Colonic mucosa (tissue), 4 donors: ENCODE measurements at regions not wholly inside any gene's neighbourhood (a gene's known extent, or its start where the extent isn't known, plus 50 kb on each side); places are given as distances from the start of the nearest gene placed in this dataset.

Experiments
- DNase-seq: peaks from one replicate; pipeline ENCODE4 v3.0.0-alpha.2; 2020
- H3K27ac ChIP-seq: fragments of 200-600 bp; one replicate; pipeline ENCODE4 v1.8.0; 2021
- H3K27me3 ChIP-seq: fragments of 200-600 bp; one replicate; pipeline ENCODE4 v1.8.0; 2021
- H3K36me3 ChIP-seq: fragments of 200-600 bp; one replicate; pipeline ENCODE4 v1.8.0; 2021
- H3K4me1 ChIP-seq: fragments of 200-600 bp; one replicate; pipeline ENCODE4 v1.8.0; 2021; ENCODE audit warnings: mild to moderate bottlenecking
- H3K4me3 ChIP-seq: fragments of 200-600 bp; one replicate; pipeline ENCODE4 v1.8.0; 2021
- H3K9ac ChIP-seq, 2 donors: one replicate each; pipeline ENCODE4 v1.7.0; 2013; ENCODE audit warnings: control low read depth in 2 of 2, low read depth in 2 of 2, low read length in 2 of 2
- H3K9me3 ChIP-seq: fragments of 200-600 bp; one replicate; pipeline ENCODE4 v1.8.0; 2021
- intact Hi-C: fragments of 100-400 bp; cut with DNase I; formaldehyde crosslinking; loops from one replicate; pipeline ENCODE4 v1.14.1; 2022
- TF ChIP-seq, protein P1 (sequence below): fragments of 200-600 bp; IDR thresholded peaks from one replicate; pipeline ENCODE4 v1.8.0; 2022; ENCODE audit warnings: antibody characterized with exemption, mild to moderate bottlenecking
- donor health status: healthy.
- donor health status: DM: no; HTN: no; CAD: no.
- donor health status: DM: no; HTN: no; CAD: no.

- H3K4me3 ChIP-seq, result no peak overlapping the region
- DNase-seq, result no peak
- no peaks in the 10 kb centered on the region for H3K27me3 ChIP-seq
- no peaks in the 10 kb centered on the region for H3K36me3 ChIP-seq
- intact Hi-C loops, result no loop called here
- no peaks in the 10 kb centered on the region for H3K9me3 ChIP-seq
- TF ChIP-seq, protein P1, sequence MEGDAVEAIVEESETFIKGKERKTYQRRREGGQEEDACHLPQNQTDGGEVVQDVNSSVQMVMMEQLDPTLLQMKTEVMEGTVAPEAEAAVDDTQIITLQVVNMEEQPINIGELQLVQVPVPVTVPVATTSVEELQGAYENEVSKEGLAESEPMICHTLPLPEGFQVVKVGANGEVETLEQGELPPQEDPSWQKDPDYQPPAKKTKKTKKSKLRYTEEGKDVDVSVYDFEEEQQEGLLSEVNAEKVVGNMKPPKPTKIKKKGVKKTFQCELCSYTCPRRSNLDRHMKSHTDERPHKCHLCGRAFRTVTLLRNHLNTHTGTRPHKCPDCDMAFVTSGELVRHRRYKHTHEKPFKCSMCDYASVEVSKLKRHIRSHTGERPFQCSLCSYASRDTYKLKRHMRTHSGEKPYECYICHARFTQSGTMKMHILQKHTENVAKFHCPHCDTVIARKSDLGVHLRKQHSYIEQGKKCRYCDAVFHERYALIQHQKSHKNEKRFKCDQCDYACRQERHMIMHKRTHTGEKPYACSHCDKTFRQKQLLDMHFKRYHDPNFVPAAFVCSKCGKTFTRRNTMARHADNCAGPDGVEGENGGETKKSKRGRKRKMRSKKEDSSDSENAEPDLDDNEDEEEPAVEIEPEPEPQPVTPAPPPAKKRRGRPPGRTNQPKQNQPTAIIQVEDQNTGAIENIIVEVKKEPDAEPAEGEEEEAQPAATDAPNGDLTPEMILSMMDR, result no peak
- no peak overlapping the region for H3K9ac ChIP-seq
- no peaks in the 10 kb centered on the region for H3K4me1 ChIP-seq
- H3K27ac ChIP-seq, result no peak overlapping the region
These were observed 113.0 kb upstream of the RAP1B start for GRCh38 chr12:68497702-68498101.

DNA sequence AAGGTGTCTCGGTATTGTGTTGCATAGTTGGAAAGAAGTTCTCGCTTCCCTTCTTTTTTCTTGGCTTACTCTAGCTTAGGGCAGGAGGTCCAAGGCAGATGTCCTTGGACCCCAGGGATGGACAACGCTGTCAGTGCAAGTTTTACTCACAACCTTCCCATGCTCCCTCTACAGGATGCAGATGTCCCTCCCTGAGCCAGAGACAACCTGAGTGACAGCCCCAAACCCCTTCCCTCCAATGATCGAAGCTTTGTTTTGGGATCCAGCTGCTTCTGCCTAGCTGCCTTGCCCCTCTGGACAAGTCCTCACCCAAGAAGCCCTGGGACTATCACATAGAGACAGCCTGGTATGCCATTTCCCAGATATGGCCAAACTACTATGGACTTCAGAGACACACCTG lies 112.0 kb upstream of the RAP1B start:
- Histone ChIP-seq H3K27me3 (no peaks in the 10 kb centered on the region), H3K27ac (no peak overlapping the region), H3K4me1 (no peaks in the 10 kb centered on the region), H3K36me3 (no peaks in the 10 kb centered on the region), H3K4me3 (no peak overlapping the region), H3K9ac (no peak overlapping the region), H3K9me3 (no peaks in the 10 kb centered on the region)
- TF ChIP-seq, protein P1, result no peak
- intact Hi-C loops, result no loop called here
- no peak for DNase-seq

GRCh38 chr12:68499616-68500015 lies 111.1 kb upstream of the RAP1B start:
- Histone ChIP-seq H3K9me3 (no peaks in the 10 kb centered on the region), H3K27me3 (no peaks in the 10 kb centered on the region), H3K4me3 (no peak overlapping the region), H3K4me1 (no peaks in the 10 kb centered on the region), H3K27ac (no peak overlapping the region), H3K36me3 (no peaks in the 10 kb centered on the region), H3K9ac (no peak overlapping the region)
- TF ChIP-seq, protein P1, result no peak
- intact Hi-C loops, result no loop called here
- DNase-seq, result no peak

GRCh38 chr12:68501226-68501625 lies 109.5 kb upstream of the RAP1B start:
- TF ChIP-seq, protein P1, result no peak
- no peak overlapping the region for H3K4me3 ChIP-seq
- intact Hi-C loops, result no loop called here
- no peak overlapping the region for H3K27ac ChIP-seq
- H3K27me3 ChIP-seq, result no peaks in the 10 kb centered on the region
- no peak overlapping the region for H3K9ac ChIP-seq
- DNase-seq, result no peak
- no peaks in the 10 kb centered on the region for H3K4me1 ChIP-seq
- H3K9me3 ChIP-seq, result no peaks in the 10 kb centered on the region
- no peaks in the 10 kb centered on the region for H3K36me3 ChIP-seq

GRCh38 chr12:68505970-68506369 lies 104.7 kb upstream of the RAP1B start:
- no peak for DNase-seq
- no peaks in the 10 kb centered on the region for H3K36me3 ChIP-seq
- intact Hi-C loops, result no loop called here
- H3K9me3 ChIP-seq, result no peaks in the 10 kb centered on the region
- H3K4me1 ChIP-seq, result no peaks in the 10 kb centered on the region
- H3K4me3 ChIP-seq, result no peak overlapping the region
- H3K27me3 ChIP-seq, result no peaks in the 10 kb centered on the region
- H3K27ac ChIP-seq, result no peak overlapping the region
- TF ChIP-seq, protein P1, result no peak
- H3K9ac ChIP-seq, result no peak overlapping the region

DNA sequence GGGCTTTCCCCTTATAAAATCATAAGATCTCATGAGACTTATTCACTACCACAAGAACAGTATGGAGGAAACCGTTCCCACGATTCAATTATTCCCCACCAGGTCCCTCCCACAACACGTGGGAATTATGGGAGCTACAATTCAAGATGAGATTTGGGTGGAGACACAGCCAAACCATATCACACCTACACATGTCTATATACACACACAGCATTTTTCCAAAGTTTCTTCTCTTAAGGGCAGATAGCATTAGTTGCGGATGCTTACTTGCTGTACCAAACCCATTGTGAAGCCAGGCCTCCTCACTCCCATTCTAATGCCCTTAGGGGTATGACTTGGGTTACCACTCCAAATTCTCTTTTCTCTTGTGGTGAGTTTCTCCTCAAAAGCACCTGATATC lies 104.1 kb upstream of the RAP1B start:
- Histone ChIP-seq H3K4me3 (no peak overlapping the region), H3K36me3 (no peaks in the 10 kb centered on the region)
- TF ChIP-seq, protein P1, result no peak

More for the DNA sequence above, 104.1 kb upstream of the RAP1B start:
- DNase-seq, result no peak
- Histone ChIP-seq H3K27ac (no peak overlapping the region), H3K4me1 (no peaks in the 10 kb centered on the region), H3K9ac (no peak overlapping the region), H3K9me3 (no peaks in the 10 kb centered on the region), H3K27me3 (no peaks in the 10 kb centered on the region)
- intact Hi-C loops, result no loop called here
